Psoas muscle (tissue), 7 donors: ENCODE measurements at regions not wholly inside any gene's neighbourhood (a gene's known extent, or its start where the extent isn't known, plus 50 kb on each side); places are given as distances from the start of the nearest gene placed in this dataset.
A peak's percentile ranks its signal among the peaks of the same experiment; 100 is the strongest.

ENCODE experiments used
- ATAC-seq, 4 donors: fragments of 200-7000 bp; cut with Tn5 transposase; one replicate each; pipeline ENCODE4 v1.9.1; 2020; ENCODE audit warnings: moderate library complexity in 3 of 4, mild to moderate bottlenecking in 2 of 4
- DNase-seq, 2 donors: peaks; one replicate each; pipeline ENCODE4 v3.0.0-alpha.2; 2020
- H3K27ac ChIP-seq: fragments of 200-600 bp; one replicate; pipeline ENCODE4 v1.8.0; 2022
- H3K27me3 ChIP-seq, 3 donors: fragments of 200-600 bp in 1 of 3; one replicate each; pipeline versions ENCODE4 v1.6.1 to v1.8.0; 2013 to 2022; ENCODE audit warnings: low read length in 2 of 3, mild to moderate bottlenecking in 2 of 3, moderate library complexity in 1 of 3; ENCODE audit not compliant: insufficient read depth in 3 of 3
- H3K36me3 ChIP-seq, 2 donors: fragments of 200-600 bp in 1 of 2; one replicate each; pipeline versions ENCODE4 v1.6.1 to v1.8.0; 2013 to 2022; ENCODE audit warnings: low read depth in 1 of 2, mild to moderate bottlenecking in 1 of 2, moderate library complexity in 1 of 2; ENCODE audit not compliant: insufficient read depth in 1 of 2
- H3K4me1 ChIP-seq: fragments of 200-600 bp; one replicate; pipeline ENCODE4 v1.8.0; 2022
- H3K4me3 ChIP-seq: fragments of 200-600 bp; one replicate; pipeline ENCODE4 v1.8.0; 2022; ENCODE audit warnings: mild to moderate bottlenecking
- H3K9me3 ChIP-seq: fragments of 200-600 bp; one replicate; pipeline ENCODE4 v1.8.0; 2022
- CTCF ChIP-seq: fragments of 200-600 bp; IDR thresholded peaks from one replicate; pipeline ENCODE4 v1.8.0; 2022; ENCODE audit warnings: antibody characterized with exemption
- WGBS, 3 donors: extraction: QIAGEN DNeasy Blood & Tissue Kit; methylation state at CpG; one replicate each; pipeline versions ENCODE4 v1.1.6 to v1.1.7; 2013; 5-methylcytosine and 5-hydroxymethylcytosine counted together
- intact Hi-C, 2 donors: fragments of 100-400 bp; cut with DNase I; formaldehyde crosslinking; loops; one replicate each; pipeline versions ENCODE4 v1.11.0 to v1.14.2; 2022
- donor health status: healthy with polysubstance abuse.
- donor health status: DM: no; HTN: no; CAD: no; lungs with moderate emphysema.
- donor health status: Bipolar disorder and iron deficiency.
- donor health status: healthy.
- donor health status: DM: yes; HTN: yes; CAD: no.
- donor health status: DM: no; HTN: no; CAD: no.
- donor health status: DM: yes; HTN: yes; CAD: no.

- Histone ChIP-seq H3K9me3 (no peaks in the 10 kb centered on the region), H3K36me3 (no peaks in the 10 kb centered on the region), H3K4me3 (no peak overlapping the region), H3K27ac (no peak overlapping the region), H3K4me1 (peaks cover 10% of the 10 kb centered on the region), H3K27me3 (no peaks in the 10 kb centered on the region)
- 63 to 82% (median 71%) methylated on average over 5 of the region's 5 CpGs for WGBS, 3 donors
- intact Hi-C loops, result no loop called here
- no peak for ATAC-seq
- no peak for DNase-seq
- TF ChIP-seq CTCF, result no peak
These were observed 374.1 kb upstream of the CITED2 start for GRCh38 chr6:139748353-139749146.

DNA sequence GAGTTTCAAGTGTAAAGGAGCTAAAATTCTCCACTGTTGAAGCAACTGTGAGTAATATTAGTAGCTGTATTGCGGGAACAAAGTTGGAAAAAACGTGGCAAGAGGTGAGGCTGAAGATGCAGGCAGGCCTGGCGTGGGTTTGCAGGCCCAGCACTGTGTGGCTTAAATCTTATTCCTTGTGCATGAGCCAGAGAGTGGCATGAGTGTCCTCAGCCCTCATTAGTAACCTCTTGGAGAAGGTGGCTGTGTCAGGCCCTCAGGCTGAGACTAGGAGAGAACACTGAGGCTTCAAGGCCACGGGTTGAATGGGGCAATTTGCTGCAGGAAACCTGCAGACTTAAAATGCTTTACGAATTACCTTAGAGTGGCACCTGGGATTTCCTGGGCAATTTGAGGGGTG, 372.7 kb upstream of the CITED2 start:
- WGBS, 3 donors, result 85 to 94% (median 85%) methylated on average over 5 of the region's 5 CpGs
- no peaks in the 10 kb centered on the region for H3K36me3 ChIP-seq
- TF ChIP-seq CTCF, result no peak

DNA sequence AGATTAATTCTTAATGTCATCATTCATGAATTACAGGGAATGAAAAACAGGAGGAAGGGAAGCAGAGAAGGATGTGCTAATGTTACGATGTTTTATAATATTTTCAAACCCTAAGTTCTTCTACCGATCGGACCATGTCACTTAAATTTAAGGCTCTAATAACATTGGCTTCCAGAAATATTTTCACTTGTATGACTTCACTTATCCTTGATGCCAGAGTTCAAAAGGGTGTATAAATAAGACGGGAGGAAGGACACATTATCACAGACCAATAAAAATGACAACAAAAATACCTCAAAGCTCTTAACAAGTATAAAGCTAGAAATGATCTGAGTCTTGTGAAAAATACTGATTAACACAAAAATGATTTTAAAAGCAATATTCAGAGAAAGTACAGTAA, 370.4 kb upstream of the CITED2 start:
- 32 to 53% (median 33%) methylated on average over 4 of the region's 4 CpGs for WGBS, 3 donors
- H3K27ac ChIP-seq, result no peak overlapping the region
- H3K4me1 ChIP-seq, result peaks cover 7% of the 10 kb centered on the region
- H3K36me3 ChIP-seq, result no peaks in the 10 kb centered on the region
- no peak for ATAC-seq
- DNase-seq, result no peak
- intact Hi-C loops, result no loop called here
- no peaks in the 10 kb centered on the region for H3K9me3 ChIP-seq
- H3K4me3 ChIP-seq, result no peak overlapping the region
- peaks cover 0 to under 1% (median 0%) of the 10 kb centered on the region in 3 donors for H3K27me3 ChIP-seq
- no peak for TF ChIP-seq CTCF

More for the DNA sequence above, 372.7 kb upstream of the CITED2 start:
- Histone ChIP-seq H3K27ac (no peak overlapping the region), H3K27me3 (no peaks in the 10 kb centered on the region), H3K4me1 (peaks cover 11% of the 10 kb centered on the region), H3K9me3 (no peaks in the 10 kb centered on the region), H3K4me3 (no peak overlapping the region)
- intact Hi-C loops, result no loop called here
- DNase-seq (no peak), ATAC-seq (no peak)

DNA sequence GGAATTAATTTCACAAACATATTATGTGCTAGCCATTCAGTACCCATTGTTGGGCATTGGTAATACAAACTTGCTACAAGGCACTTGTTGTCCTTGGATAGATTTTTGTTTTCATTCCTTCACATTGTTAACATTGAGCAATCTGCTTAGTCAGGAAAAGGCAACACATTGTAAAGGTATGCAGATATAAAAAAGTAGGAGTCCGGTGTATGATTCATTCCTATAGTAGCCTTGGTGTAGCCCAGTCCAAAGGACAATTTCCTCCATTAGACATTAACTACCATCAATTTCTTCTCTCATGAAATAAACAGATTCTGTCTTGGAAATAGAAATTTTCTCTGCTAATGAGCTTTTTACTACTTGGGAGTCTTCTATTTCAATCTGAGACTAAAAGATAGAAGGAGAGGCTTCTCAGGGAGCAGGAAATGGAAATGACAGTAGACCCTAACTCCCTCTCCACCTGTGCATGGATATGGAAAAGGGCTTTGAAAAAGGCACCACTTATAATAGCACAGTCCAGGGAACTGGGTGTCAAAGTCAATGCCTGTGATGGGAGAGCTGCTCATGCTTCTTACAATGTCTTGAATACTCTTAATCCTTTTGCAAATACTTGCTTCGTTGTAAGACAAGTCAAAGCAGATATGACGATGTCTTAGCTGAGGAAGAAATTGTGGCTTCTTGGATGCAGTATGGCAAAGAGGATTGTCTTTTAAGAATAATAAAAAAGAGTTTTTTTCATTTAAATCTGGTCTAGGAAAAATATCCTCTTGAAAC, 369.4 kb upstream of the CITED2 start:
- Histone ChIP-seq H3K36me3 (no peaks in the 10 kb centered on the region), H3K27ac (peak overlapping the region; percentile 25), H3K4me3 (no peak overlapping the region), H3K9me3 (no peaks in the 10 kb centered on the region), H3K4me1 (peaks cover 7% of the 10 kb centered on the region), H3K27me3 (peaks cover 0 to 2% (median 0%) of the 10 kb centered on the region in 3 donors)
- intact Hi-C loops, result no loop called here
- DNase-seq (no peak), ATAC-seq (peak; percentile 49 to 92 (median 87))
- TF ChIP-seq CTCF, result no peak
- 71 to 84% (median 79%) methylated on average over 3 of the region's 3 CpGs for WGBS, 3 donors
